AG08395 (cell line): ENCODE measurements at regions not wholly inside any gene's neighbourhood (a gene's known extent, or its start where the extent isn't known, plus 50 kb on each side); places are given as distances from the start of the nearest gene placed in this dataset.
"Not testable (repeated sequence)": the region's sequence is repeated elsewhere in the genome, so short reads cannot be mapped to it uniquely, and the experiment has no call there.

ENCODE experiments used
- DNase-seq: peaks from one replicate; pipeline ENCODE4 v3.0.0; 2012; ENCODE audit warnings: mixed read lengths, low spot score

GRCh38 chr16:10272250-10272854 is 90.1 kb upstream of the GRIN2A start:
- not testable (repeated sequence) for DNase-seq

- DNase-seq: not testable (repeated sequence)
Observed at GRCh38 chr16:10275214-10275996, 93.2 kb upstream of the GRIN2A start.

- DNase-seq: no peak
Observed at GRCh38 chr16:10277597-10277996, 95.4 kb upstream of the GRIN2A start.

- DNase-seq: no peak
Observed at GRCh38 chr16:10280262-10281170, 98.3 kb upstream of the GRIN2A start.

GRCh38 chr16:10282367-10282766 is 100.1 kb upstream of the GRIN2A start:
- no peak for DNase-seq

GRCh38 chr16:10283246-10283645 is 101.0 kb upstream of the GRIN2A start:
- DNase-seq: not testable (repeated sequence)

- not testable (repeated sequence) for DNase-seq
Observed at GRCh38 chr16:10290467-10291105, 95.3 kb upstream of the ATF7IP2 start.

GRCh38 chr16:10292197-10292596 is 93.7 kb upstream of the ATF7IP2 start:
- DNase-seq: not testable (repeated sequence)

GRCh38 chr16:10292976-10293375 is 92.9 kb upstream of the ATF7IP2 start:
- DNase-seq: not testable (repeated sequence)

GRCh38 chr16:10294153-10294552 is 91.7 kb upstream of the ATF7IP2 start:
- not testable (repeated sequence) for DNase-seq

GRCh38 chr16:10296956-10297340 is 88.9 kb upstream of the ATF7IP2 start:
- no peak for DNase-seq

GRCh38 chr16:10297341-10298006 is 88.4 kb upstream of the ATF7IP2 start:
- DNase-seq: no peak

- DNase-seq: no peak
Observed at GRCh38 chr16:10300905-10301304, 85.0 kb upstream of the ATF7IP2 start.

GRCh38 chr16:10301547-10301946 is 84.3 kb upstream of the ATF7IP2 start:
- DNase-seq: not testable (repeated sequence)

GRCh38 chr16:10305912-10306311 is 79.9 kb upstream of the ATF7IP2 start:
- no peak for DNase-seq

- no peak for DNase-seq
Observed at GRCh38 chr16:10308305-10309193, 77.3 kb upstream of the ATF7IP2 start.

- DNase-seq: no peak
Observed at GRCh38 chr16:10309271-10309932, 76.5 kb upstream of the ATF7IP2 start.

GRCh38 chr16:10312008-10312407 is 73.9 kb upstream of the ATF7IP2 start:
- no peak for DNase-seq

- DNase-seq: no peak
Observed at GRCh38 chr16:10312784-10313724, 72.8 kb upstream of the ATF7IP2 start.
